HepG2 (cell line): ENCODE measurements at regions not wholly inside any gene's neighbourhood (a gene's known extent, or its start where the extent isn't known, plus 50 kb on each side); places are given as distances from the start of the nearest gene placed in this dataset.

Source experiments
- ATAC-seq: fragments of 200-7000 bp; cut with Tn5 transposase; 3 replicates; pipeline ENCODE4 v1.9.1; 2020; ENCODE audit warnings: mild to moderate bottlenecking, moderate library complexity
- BruUV-seq: library from RNA; stranded (reverse); fragments of 400-500 nt; replicated peaks from 2 replicates; lab custom pipeline; 2021; lab: Mats Ljungman, UMichigan
- CTCF ChIA-PET: fragments of 300-600 bp; formaldehyde crosslinking; extraction: SDS; loops from one replicate; lab custom pipeline; 2021; ENCODE audit warnings: low total read pairs, inconsistent platforms, low intra/inter-chr PET ratio; lab: Yijun Ruan, JAX
- POLR2A ChIA-PET: fragments of 350-600 bp; sonication (Branson Sonifier 250); formaldehyde crosslinking; loops from one replicate; lab custom pipeline; 2020; ENCODE audit warnings: antibody characterized with exemption, inconsistent platforms; lab: Yijun Ruan, JAX
- DNase-seq: peaks from one replicate; pipeline ENCODE4 v3.0.0-alpha.2; 2015; ENCODE audit warnings: low spot score
- FAIRE-seq: peaks from 3 replicates; lab custom pipeline; 2011; peaks lifted over from hg19 to GRCh38; lab: Jason Lieb, UNC
- H2AFZ ChIP-seq: one replicate; pipeline ENCODE4 v1.6.1; 2011; ENCODE audit warnings: low read length, inconsistent platforms
- H3K27ac ChIP-seq: fragments of 300-600 bp; 3 replicates; pipeline ENCODE4 v1.8.0; 2011; ENCODE audit warnings: mixed run types, mild to moderate bottlenecking, mixed read lengths, low read length, inconsistent platforms; ENCODE audit not compliant: insufficient read depth; ENCODE audit errors: extremely low read length
- H3K27me3 ChIP-seq, 2 experiments: fragments of 200-600 bp in 1 of 2; 2 replicates in 1 of 2; 3 replicates in 1 of 2; pipeline versions ENCODE4 v1.6.0 to v1.8.0; 2011; ENCODE audit warnings: low read length in 2 of 2, mild to moderate bottlenecking in 2 of 2, moderate library complexity in 2 of 2, inconsistent platforms in 1 of 2; ENCODE audit not compliant: insufficient read depth in 2 of 2, control insufficient read depth in 1 of 2
- H3K36me3 ChIP-seq, 2 experiments: fragments of 200-600 bp in 1 of 2; replicated peaks in 1 of 2; 2 replicates in 1 of 2; 3 replicates in 1 of 2; pipeline versions ENCODE4 v1.5.1 to v1.8.0; 2011; ENCODE audit warnings: low read length in 2 of 2, inconsistent platforms in 1 of 2; ENCODE audit not compliant: insufficient read depth in 2 of 2, control insufficient read depth in 1 of 2
- H3K4me1 ChIP-seq: 2 replicates; pipeline ENCODE4 v1.5.1; 2012; ENCODE audit warnings: low read length, inconsistent platforms; ENCODE audit not compliant: insufficient read depth
- H3K4me2 ChIP-seq: 2 replicates; pipeline ENCODE4 v1.6.0; 2011; ENCODE audit warnings: low read depth, low read length, inconsistent platforms
- H3K4me3 ChIP-seq, 3 experiments: fragments of 200-600 bp in 1 of 3; sonication (generic), shearing (Covaris generic) in 1 of 3; replicated peaks in 1 of 3; 2 replicates each; pipeline ENCODE4 v1.5.1; 2011 to 2016; ENCODE audit warnings: low read length in 3 of 3, inconsistent platforms in 2 of 3, low read depth in 2 of 3, mild to moderate bottlenecking in 2 of 3, control low read depth in 1 of 3, mixed read lengths in 1 of 3; ENCODE audit not compliant: insufficient read depth in 1 of 3
- H3K79me2 ChIP-seq: one replicate; pipeline ENCODE4 v1.6.1; 2011; ENCODE audit warnings: low read length, inconsistent platforms; ENCODE audit not compliant: insufficient read depth
- H3K9ac ChIP-seq: 2 replicates; pipeline ENCODE4 v1.6.0; 2011; ENCODE audit warnings: mild to moderate bottlenecking, low read depth, low read length, inconsistent platforms; ENCODE audit not compliant: insufficient read depth
- H3K9me3 ChIP-seq: 2 replicates; pipeline ENCODE4 v1.5.1; 2012; ENCODE audit warnings: mild to moderate bottlenecking, low read length
- H4K20me1 ChIP-seq: 2 replicates; pipeline ENCODE4 v1.6.0; 2011; ENCODE audit warnings: inconsistent platforms, mild to moderate bottlenecking, low read length, moderate library complexity; ENCODE audit not compliant: insufficient read depth
- CBX1 ChIP-seq: IDR thresholded peaks from one replicate; pipeline ENCODE4 v1.6.1; 2016; ENCODE audit warnings: antibody characterized with exemption, low read depth
- CC2D1A ChIP-seq: sonication (generic); formaldehyde crosslinking; IDR thresholded peaks from 2 replicates; pipeline ENCODE4 v1.8.1; 2023; ENCODE audit warnings: mild to moderate bottlenecking, missing genetic modification reagents
- CEBPB ChIP-seq: IDR thresholded peaks from 2 replicates; pipeline ENCODE4 v1.6.1; 2011; ENCODE audit warnings: low read depth, low read length, improper control_type of control experiment, borderline replicate concordance
- HCFC1 ChIP-seq: fragments of 150-350 bp; IDR thresholded peaks from 2 replicates; pipeline ENCODE4 v1.6.1; 2014; ENCODE audit warnings: low read depth, low read length
- KMT2B ChIP-seq: IDR thresholded peaks from 2 replicates; pipeline ENCODE4 v1.6.1; 2016; ENCODE audit warnings: missing genetic modification reagents, missing compliant biosample characterization
- ZNF510 ChIP-seq: sonication (generic); formaldehyde crosslinking; IDR thresholded peaks from 2 replicates; pipeline ENCODE4 v1.4.0; 2020; ENCODE audit warnings: low read depth, mild to moderate bottlenecking, missing genetic modification reagents
- whole genome bisulfite sequencing: methylation state at CpG from one replicate; pipeline ENCODE4 v1.1.6; 2017; ENCODE audit warnings: low lambda C conversion rate; 5-methylcytosine and 5-hydroxymethylcytosine counted together
- in situ Hi-C: cut with HindIII; loops from 2 replicates; pipeline ENCODE4 v1.10.0; 2017; ENCODE audit warnings: low pct_unique_long_range_greater_than_20kb; ENCODE audit not compliant: extremely low pct_ligation_motif_present
- intact Hi-C: fragments of 100-400 bp; cut with micrococcal nuclease; formaldehyde crosslinking; loops from one replicate; pipeline ENCODE4 v1.10.0; 2022; ENCODE audit not compliant: unreplicated experiment

DNA sequence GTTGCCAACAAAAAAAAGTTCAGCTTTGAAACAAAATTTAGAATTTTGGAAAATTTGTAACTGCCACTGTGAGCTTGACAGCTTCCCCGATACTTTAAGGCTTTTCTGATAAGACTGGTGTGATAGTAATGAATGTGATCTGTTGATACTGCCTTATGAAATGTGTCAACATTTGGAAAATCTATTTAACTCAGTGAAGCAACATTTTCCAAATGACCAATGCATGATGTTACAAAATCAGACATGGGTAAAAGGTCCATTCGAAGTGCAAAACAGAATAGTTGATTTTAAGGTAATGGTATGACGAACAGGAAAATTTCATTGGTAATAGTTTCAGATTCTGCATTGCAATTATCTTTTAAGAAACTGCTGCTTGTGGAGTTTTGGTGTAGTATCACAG lies 175.4 kb downstream of the SEM1 start:
- H3K4me2 ChIP-seq, result no peak overlapping the region
- no peaks in the 10 kb centered on the region for H3K79me2 ChIP-seq
- DNase-seq, result no peak
- H3K9ac ChIP-seq, result no peak overlapping the region
- H3K4me1 ChIP-seq, result no peaks in the 10 kb centered on the region
- BruUV-seq, result no TSS peak
- no peak overlapping the region for H3K4me3 ChIP-seq
- H2AFZ ChIP-seq, result no peak overlapping the region
- H3K36me3 ChIP-seq, result no peaks in the 10 kb centered on the region
- intact Hi-C loops (no loop called here), in situ Hi-C loops (no loop called here)
- no peak for FAIRE-seq
- no peak for ATAC-seq
- CTCF ChIA-PET, result no interaction called here
- TF ChIP-seq CEBPB (peak; percentile 8; the same call in 1 of the 2 replicates), CBX1 (no peak)
- no peak overlapping the region for H3K27ac ChIP-seq
- WGBS, result 21% methylated on average over 3 of the region's 3 CpGs
- no peaks in the 10 kb centered on the region for H3K9me3 ChIP-seq
- POLR2A ChIA-PET, result no interaction called here
- no peaks in the 10 kb centered on the region for H4K20me1 ChIP-seq
- H3K27me3 ChIP-seq, result no peaks in the 10 kb centered on the region

- TF ChIP-seq HCFC1 (no peak), KMT2B (CRISPR knock-in tag) (no peak), CC2D1A (CRISPR knock-in tag) (no peak), ZNF510 (CRISPR knock-in tag) (no peak)
- TF ChIP-seq, all 625 proteins: peak for 0
- no peaks in the 10 kb centered on the region for H3K79me2 ChIP-seq
- intact Hi-C loops, result no loop called here
- H3K27ac ChIP-seq, result no peak overlapping the region
- H3K9ac ChIP-seq, result no peak overlapping the region
- no peaks in the 10 kb centered on the region for H3K9me3 ChIP-seq
- ATAC-seq (no peak), DNase-seq (no peak), FAIRE-seq (no peak)
- no peak overlapping the region for H2AFZ ChIP-seq
- in situ Hi-C loops, result no loop called here
- no peaks in the 10 kb centered on the region for H3K36me3 ChIP-seq
- CTCF ChIA-PET, result no interaction called here
- H3K4me3 ChIP-seq, result no peak overlapping the region
- WGBS, result 74% methylated on average over 2 of the region's 2 CpGs
- H3K27me3 ChIP-seq, result no peaks in the 10 kb centered on the region
- no TSS peak for BruUV-seq
- POLR2A ChIA-PET, result no interaction called here
- H3K4me2 ChIP-seq, result no peak overlapping the region
- H3K4me1 ChIP-seq, result no peaks in the 10 kb centered on the region
- no peaks in the 10 kb centered on the region for H4K20me1 ChIP-seq
Observed at GRCh38 chr7:96532428-96532935, 177.2 kb downstream of the SEM1 start.
